Body of pancreas (tissue), 4 donors: ENCODE measurements at regions not wholly inside any gene's neighbourhood (a gene's known extent, or its start where the extent isn't known, plus 50 kb on each side); places are given as distances from the start of the nearest gene placed in this dataset.

Source experiments
- ATAC-seq: fragments of 150-250 bp; one replicate; pipeline ENCODE4 v1.9.1; 2016
- DNase-seq, 4 donors: peaks; one replicate each; pipeline ENCODE4 v3.0.0-alpha.2; 2019
- H3K27ac ChIP-seq, 4 donors: fragments of 200-600 bp; sonication (generic); 1 replicate in 3 of 4; 2 replicates in 1 of 4; pipeline versions ENCODE4 v1.5.1 to v1.6.1; 2016 to 2019; ENCODE audit warnings: mild to moderate bottlenecking in 1 of 4, mixed read lengths in 1 of 4, moderate library complexity in 1 of 4
- H3K27me3 ChIP-seq, 2 donors: fragments of 200-600 bp; sonication (generic); one replicate each; pipeline ENCODE4 v1.6.0; 2016; ENCODE audit warnings: mild to moderate bottlenecking in 1 of 2
- H3K36me3 ChIP-seq, 2 donors: fragments of 200-600 bp; sonication (generic); replicated peaks in 1 of 2; 2 replicates each; pipeline ENCODE4 v1.5.1; 2016; ENCODE audit warnings: low read depth in 2 of 2; ENCODE audit not compliant: insufficient read depth in 1 of 2
- H3K4me1 ChIP-seq: fragments of 200-600 bp; sonication (generic); one replicate; pipeline ENCODE4 v1.6.0; 2016
- H3K4me3 ChIP-seq, 2 donors: fragments of 200-600 bp; sonication (generic); 1 replicate in 1 of 2; 2 replicates in 1 of 2; pipeline ENCODE4 v1.5.1; 2016 to 2019
- H3K9me3 ChIP-seq, 3 donors: fragments of 200-600 bp; sonication (generic); 1 replicate in 2 of 3; 2 replicates in 1 of 3; pipeline ENCODE4 v1.5.1; 2016
- POLR2A ChIP-seq, 3 donors: fragments of 450-650 bp; IDR thresholded peaks; one replicate each; pipeline ENCODE4 v1.6.1; 2016; ENCODE audit warnings: antibody characterized with exemption in 3 of 3, mild to moderate bottlenecking in 2 of 3
- WGBS, 2 donors: methylation state at CpG; one replicate each; pipeline ENCODE4 v1.1.5; 2017; 5-methylcytosine and 5-hydroxymethylcytosine counted together
- intact Hi-C: fragments of 100-400 bp; cut with DNase I; formaldehyde crosslinking; loops from one replicate; pipeline ENCODE4 v1.15.1; 2023
- TF ChIP-seq, protein P1 (sequence below), 7 experiments: fragments of 450-650 bp in 4 of 7; fragments of 200-600 bp in 3 of 7; sonication (generic) in 3 of 7; IDR thresholded peaks; one replicate each; pipeline ENCODE4 v1.5.1; 2016 to 2019; ENCODE audit warnings: antibody characterized with exemption in 7 of 7

DNA sequence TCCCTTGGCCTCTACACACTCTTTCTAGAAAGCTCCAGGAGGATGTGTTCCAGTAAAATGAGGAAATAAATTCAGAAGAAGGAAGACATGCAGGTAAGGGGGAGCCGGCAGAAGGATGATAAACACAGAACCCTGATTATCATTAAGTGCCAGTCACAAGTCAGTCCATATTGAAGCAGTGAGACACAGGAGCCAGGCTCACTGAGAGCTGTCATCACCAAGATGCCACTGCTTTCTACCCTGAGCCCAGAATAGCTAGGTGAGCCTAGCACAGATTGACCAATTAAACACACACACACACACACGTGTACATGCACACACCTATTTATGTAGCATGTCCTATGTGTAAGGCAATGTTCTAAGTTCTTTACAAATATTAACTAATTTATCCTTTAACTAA is 211.4 kb upstream of the IPO5 start:
- intact Hi-C loops = no loop called here
- Histone ChIP-seq H3K27ac (no peak overlapping the region), H3K27me3 (no peaks in the 10 kb centered on the region), H3K4me3 (no peak overlapping the region), H3K9me3 (no peaks in the 10 kb centered on the region), H3K36me3 (no peaks in the 10 kb centered on the region), H3K4me1 (no peaks in the 10 kb centered on the region)
- DNase-seq (no peak), ATAC-seq (no peak)
- WGBS, 2 donors = 64 to 80% methylated on average over 2 of the region's 2 CpGs
- TF ChIP-seq, protein P1, sequence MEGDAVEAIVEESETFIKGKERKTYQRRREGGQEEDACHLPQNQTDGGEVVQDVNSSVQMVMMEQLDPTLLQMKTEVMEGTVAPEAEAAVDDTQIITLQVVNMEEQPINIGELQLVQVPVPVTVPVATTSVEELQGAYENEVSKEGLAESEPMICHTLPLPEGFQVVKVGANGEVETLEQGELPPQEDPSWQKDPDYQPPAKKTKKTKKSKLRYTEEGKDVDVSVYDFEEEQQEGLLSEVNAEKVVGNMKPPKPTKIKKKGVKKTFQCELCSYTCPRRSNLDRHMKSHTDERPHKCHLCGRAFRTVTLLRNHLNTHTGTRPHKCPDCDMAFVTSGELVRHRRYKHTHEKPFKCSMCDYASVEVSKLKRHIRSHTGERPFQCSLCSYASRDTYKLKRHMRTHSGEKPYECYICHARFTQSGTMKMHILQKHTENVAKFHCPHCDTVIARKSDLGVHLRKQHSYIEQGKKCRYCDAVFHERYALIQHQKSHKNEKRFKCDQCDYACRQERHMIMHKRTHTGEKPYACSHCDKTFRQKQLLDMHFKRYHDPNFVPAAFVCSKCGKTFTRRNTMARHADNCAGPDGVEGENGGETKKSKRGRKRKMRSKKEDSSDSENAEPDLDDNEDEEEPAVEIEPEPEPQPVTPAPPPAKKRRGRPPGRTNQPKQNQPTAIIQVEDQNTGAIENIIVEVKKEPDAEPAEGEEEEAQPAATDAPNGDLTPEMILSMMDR (IDR thresholded peaks at IDR 0.05) = no peak
- TF ChIP-seq POLR2A (IDR thresholded peaks at IDR 0.05) = no peak

- no peak overlapping the region for H3K27ac ChIP-seq
- DNase-seq (no peak), ATAC-seq (no peak)
- H3K4me3 ChIP-seq = no peak overlapping the region
- no peaks in the 10 kb centered on the region for H3K36me3 ChIP-seq
- no peak for TF ChIP-seq POLR2A (IDR thresholded peaks at IDR 0.05)
- TF ChIP-seq, protein P1 (IDR thresholded peaks at IDR 0.05) = no peak
- H3K9me3 ChIP-seq = no peaks in the 10 kb centered on the region
- WGBS, 2 donors = 54 to 56% methylated on average over 3 of the region's 3 CpGs
- H3K4me1 ChIP-seq = no peaks in the 10 kb centered on the region
- H3K27me3 ChIP-seq = no peaks in the 10 kb centered on the region
- intact Hi-C loops = no loop called here
Measured at GRCh38 chr13:97743938-97744337, 209.5 kb upstream of the IPO5 start.

DNA sequence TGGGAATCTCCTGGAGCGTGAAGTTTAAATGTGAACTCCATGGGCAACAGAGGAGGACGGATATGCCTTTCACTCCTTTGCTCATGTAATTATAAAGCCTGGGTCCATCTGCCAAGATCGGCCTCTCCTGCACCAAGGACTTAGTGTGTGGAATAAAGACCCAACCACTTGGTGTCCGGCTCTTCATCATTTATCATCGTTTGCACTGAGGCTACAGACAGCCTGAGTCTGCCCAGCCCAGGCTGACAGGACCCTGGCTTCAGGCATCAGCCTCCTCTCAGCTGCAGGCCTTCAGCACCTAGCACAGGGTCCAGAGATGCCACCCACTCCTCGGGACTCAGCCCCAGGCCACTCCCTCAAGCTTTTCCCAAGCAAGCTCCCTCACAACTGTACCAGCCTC is 206.8 kb upstream of the IPO5 start:
- no peaks in the 10 kb centered on the region for H3K9me3 ChIP-seq
- no peaks in the 10 kb centered on the region for H3K36me3 ChIP-seq
- H3K4me3 ChIP-seq = no peak overlapping the region
- peaks cover 6% of the 10 kb centered on the region for H3K4me1 ChIP-seq
- intact Hi-C loops = no loop called here
- no peaks in the 10 kb centered on the region for H3K27me3 ChIP-seq
- WGBS, 2 donors = 71 to 79% methylated on average over 6 of the region's 6 CpGs
- TF ChIP-seq POLR2A (IDR thresholded peaks at IDR 0.05) = no peak
- TF ChIP-seq, protein P1 (IDR thresholded peaks at IDR 0.05) = no peak
- ATAC-seq = no peak
- no peak for DNase-seq
- H3K27ac ChIP-seq = no peak overlapping the region

- Histone ChIP-seq H3K4me1 (peaks cover 6% of the 10 kb centered on the region), H3K27me3 (no peaks in the 10 kb centered on the region), H3K27ac (no peak overlapping the region), H3K36me3 (no peaks in the 10 kb centered on the region), H3K9me3 (no peaks in the 10 kb centered on the region), H3K4me3 (no peak overlapping the region)
- intact Hi-C loops = no loop called here
- ATAC-seq (no peak), DNase-seq (no peak)
- TF ChIP-seq POLR2A (IDR thresholded peaks at IDR 0.05) = no peak
- TF ChIP-seq, protein P1 (IDR thresholded peaks at IDR 0.05) = no peak
- 76 to 81% methylated on average over 5 of the region's 5 CpGs for WGBS, 2 donors
Measured at GRCh38 chr13:97749174-97749573, 204.3 kb upstream of the IPO5 start.

GRCh38 chr13:97751477-97751876 is 202.0 kb upstream of the IPO5 start:
- H3K27me3 ChIP-seq = no peaks in the 10 kb centered on the region
- DNase-seq (no peak), ATAC-seq (no peak)
- intact Hi-C loops = no loop called here
- no peaks in the 10 kb centered on the region for H3K9me3 ChIP-seq
- no peak overlapping the region for H3K27ac ChIP-seq
- H3K4me1 ChIP-seq = peaks cover 6% of the 10 kb centered on the region
- TF ChIP-seq, protein P1 (IDR thresholded peaks at IDR 0.05) = no peak
- no peak for TF ChIP-seq POLR2A (IDR thresholded peaks at IDR 0.05)
- H3K4me3 ChIP-seq = no peak overlapping the region
- no peaks in the 10 kb centered on the region for H3K36me3 ChIP-seq
